CD4-positive, alpha-beta T cell treated with Interleukin-21 for 1 hour (primary cell): ENCODE measurements at regions not wholly inside any gene's neighbourhood (a gene's known extent, or its start where the extent isn't known, plus 50 kb on each side); places are given as distances from the start of the nearest gene placed in this dataset.

Experiments
- DNase-seq: peaks from one replicate; pipeline ENCODE4 v3.0.0-alpha.2; 2020

DNA sequence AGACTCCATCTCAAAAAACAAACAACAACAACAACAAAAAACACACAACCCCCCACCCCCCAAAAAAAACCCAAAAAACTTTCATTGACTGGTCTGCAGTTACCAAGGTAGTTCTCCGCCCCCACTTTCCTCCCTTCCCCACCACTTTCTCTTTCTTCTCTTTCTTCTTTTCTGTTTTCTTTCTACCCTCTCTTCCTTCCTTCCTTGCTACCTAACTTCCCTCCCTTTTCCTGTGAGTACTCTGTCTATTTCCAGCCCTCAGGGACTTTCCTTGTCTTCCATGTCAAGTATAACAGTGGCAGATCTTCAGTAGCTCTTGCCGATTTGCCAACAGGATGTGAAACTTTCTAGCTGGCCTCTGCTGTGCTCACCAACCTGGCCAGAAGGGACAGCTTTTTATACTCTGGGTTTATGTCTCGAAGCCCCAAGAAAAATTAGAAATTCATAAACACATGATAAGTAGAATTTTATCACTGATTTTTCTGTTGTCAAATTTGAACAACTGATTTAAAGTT is 399.5 kb downstream of the QKI start:
- DNase-seq = no peak

DNA sequence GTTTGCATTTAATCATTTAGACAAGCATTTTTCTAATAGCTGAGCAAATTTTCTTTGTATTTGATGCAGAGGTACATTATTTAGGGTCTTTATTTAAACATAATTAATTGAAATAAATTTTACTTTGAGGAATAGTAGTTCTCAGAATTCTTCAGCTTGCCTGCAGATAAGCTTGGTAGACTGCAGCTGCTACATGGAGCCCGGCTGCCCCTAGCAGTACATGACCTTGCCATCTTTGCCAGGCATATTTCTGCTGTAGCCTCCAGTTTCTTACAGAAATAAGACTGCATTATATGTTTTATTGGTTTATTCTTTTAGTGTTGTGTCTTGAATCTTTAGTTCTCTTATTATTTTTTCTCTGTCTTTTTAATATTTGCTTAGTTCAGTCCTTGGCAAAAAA is 396.8 kb downstream of the QKI start:
- no peak for DNase-seq

DNA sequence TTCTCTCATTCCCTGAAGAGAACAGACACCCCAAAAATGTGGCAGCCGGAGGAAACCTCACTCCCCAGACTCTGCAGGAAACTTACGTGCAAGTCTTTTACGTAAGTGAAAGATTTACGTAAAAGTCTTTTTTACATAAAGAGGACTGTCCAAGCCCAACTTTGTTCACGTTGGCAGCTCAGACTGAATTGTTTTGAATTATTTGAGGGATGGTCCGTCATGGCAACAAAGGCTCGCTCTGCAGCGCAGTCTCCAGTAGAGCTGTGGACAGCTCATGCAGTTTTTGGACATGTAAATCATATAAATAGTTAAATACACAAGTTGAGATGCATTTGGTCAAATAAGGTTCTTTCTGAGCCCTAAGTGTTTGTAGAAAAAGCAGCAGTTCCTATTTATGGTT is 394.8 kb downstream of the QKI start:
- no peak for DNase-seq

DNA sequence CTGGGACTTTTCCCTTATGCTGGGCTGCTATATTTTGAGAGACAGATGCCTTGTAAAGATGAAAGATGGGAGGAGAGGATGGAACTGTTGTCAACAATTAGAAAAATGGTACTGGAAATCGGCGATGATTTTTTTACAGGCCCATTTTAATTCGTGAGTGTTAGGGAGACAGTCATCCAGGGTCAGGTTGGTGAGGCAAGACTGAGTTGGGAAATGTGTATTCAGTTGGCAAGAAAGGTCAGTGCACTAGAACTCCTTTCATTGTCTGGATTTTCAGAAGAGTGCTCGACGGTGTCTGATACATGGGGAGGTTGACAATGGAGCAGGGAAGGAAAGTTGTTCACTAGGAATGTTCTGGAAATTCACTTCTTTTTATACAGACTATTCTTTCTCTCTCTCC is 394.4 kb downstream of the QKI start:
- DNase-seq = no peak

DNA sequence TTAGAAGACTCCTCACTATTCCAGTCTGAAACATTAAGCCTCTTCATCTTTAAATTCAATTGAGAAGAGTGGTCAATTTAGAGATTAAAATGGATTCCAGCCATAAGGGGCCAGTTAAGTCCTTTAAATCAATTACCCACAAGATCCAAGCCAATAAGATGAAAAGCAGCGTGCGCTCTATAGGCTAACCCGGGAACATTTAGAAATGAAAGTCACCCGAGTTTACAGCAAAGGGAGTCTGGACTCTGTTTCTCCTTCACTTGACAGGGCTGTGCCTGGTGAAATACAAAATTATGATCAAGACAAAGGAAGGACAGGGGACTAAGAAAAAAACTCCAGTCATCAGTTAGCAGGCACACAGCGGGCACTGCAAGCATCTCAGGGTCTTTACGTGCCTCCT is 393.7 kb downstream of the QKI start:
- DNase-seq = no peak

DNA sequence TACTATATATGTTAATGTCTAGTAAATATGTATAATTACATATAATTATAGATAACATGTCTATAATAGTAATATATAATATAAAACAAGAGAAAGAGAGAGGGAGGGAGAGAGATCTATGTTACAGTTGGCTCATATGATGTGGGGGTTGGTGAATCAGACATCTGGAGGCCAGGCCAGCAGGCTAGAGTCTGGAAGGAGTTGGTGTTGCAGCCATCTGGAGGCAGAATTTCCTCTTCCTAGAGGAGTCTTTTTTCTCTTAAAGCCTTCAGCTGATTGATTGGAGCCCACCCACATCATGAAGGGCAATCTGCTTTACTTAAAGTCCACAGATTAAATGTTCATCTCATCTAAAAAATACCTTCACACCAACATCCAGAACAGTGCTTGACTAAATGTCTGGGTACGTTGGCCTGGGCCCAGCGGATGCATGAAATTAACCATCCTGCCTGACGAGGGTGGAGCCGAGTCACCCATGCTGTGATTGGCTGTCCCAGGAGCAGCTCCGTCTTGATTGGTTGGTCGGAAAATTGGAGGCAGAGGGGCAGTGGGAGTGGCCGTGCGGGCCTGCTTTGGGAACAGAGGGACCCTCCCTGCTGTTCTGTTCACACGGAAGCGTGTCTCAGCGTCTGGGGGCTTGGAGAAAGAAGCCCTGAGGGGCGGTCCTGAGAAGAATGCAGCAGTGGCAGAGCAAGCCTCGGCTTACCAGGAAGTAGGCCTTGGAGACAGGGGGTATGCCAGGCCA is 392.4 kb downstream of the QKI start:
- DNase-seq = no peak

DNA sequence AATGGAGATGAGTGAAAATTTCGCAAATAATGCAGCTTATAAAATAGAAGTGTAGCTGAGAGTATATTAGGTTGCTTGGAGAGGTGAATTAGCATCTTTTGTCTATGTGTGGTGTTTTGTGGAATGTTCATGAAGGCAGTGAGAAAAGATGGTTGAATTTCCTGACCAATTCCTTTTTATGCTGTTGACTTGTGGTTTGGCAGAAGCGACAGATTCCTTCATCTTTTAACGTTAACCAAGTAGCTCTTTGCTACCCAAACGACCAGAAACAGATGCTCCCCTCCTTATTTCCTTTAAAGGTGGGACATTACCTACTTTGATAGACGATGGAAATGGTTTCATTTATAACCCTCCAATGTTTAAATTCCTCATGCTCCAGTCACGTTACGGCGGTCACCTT is 390.5 kb downstream of the QKI start:
- DNase-seq = no peak

DNA sequence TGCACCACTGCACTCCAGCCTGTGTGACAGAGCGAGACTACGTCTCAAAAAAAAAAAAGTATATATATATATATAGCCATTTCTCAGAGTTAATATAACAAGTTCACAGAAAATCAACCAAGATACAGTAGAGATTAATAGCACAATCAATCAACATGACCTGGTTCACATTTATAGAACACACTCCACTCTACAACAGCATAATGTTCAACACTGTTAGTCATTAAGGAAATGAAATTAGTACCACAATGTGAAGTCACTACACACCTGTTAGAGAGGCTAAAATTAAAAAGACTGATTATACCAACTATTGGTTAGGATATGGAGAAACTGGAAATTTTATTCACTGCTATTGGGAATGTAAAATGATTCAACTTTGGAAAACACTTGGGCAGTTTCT is 387.7 kb downstream of the QKI start:
- DNase-seq = no peak

DNA sequence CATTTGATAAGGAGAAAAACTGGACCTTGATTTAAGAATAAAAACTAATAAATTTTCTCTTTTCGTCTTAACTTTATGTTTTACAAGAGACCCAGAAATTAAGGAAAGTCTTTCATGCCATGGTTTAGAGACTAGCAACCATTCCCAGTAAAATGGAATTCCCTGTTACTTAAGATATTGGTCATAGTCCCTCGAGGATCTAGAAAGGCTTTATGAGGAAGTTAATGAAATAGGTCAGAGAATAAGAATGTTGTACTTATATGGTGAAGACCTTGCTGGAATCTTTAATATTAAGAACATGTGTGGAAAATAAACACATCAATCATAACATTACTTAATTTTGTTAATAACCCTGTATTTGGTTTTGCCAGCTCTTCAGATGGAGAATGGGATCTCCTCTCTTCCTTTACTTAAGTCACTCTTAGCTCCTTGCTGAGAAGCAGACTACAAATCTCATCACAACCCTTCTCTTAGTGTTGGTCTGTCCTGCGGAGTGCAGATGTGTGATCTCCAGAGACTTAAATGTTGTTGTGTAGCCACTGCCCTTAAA is 382.9 kb downstream of the QKI start:
- no peak for DNase-seq

DNA sequence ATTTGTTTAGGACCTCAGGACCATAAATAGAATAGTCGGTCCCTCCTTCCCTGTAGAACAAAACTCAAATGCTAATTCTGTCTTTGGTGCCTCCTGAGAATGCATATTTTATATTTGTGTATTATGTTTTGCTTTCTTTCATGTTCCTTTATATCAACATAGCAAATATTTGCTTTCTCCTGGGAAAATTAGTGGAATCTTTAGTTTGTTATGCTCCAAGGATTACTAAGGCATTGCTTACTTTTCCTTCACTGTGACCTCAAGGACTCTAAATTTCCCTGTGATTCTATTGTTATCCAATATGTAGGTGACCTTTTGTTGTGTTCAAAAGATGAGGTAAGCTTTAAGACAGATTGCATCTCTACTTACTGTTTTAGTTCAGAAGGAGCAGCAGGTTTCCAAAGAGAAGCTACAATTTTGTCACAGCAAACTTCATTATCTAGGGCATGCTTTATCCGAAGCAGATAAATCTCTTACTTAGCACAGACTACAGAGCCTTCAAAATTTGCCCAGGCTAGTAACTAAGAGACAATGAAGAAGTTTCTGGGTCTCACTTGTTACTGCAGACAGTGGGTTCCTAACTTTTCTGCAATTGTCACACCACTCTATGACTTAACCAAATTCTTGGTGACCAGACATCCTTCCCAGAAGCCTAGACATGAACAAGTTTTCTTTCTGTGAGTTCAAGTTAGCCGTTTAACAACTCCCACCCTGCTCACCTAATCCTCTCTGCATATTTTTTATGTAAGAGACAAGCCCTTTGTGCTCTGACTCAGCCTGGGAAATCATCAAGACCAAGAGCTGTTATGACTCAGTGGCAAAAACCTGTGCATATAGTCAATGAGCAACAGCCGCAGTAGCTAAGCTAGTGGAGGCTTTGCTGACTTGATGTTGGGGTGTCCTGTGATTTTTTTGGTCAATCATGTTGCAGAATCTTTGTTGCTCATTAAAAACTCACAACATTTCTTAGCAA is 378.8 kb downstream of the QKI start:
- no peak for DNase-seq

DNA sequence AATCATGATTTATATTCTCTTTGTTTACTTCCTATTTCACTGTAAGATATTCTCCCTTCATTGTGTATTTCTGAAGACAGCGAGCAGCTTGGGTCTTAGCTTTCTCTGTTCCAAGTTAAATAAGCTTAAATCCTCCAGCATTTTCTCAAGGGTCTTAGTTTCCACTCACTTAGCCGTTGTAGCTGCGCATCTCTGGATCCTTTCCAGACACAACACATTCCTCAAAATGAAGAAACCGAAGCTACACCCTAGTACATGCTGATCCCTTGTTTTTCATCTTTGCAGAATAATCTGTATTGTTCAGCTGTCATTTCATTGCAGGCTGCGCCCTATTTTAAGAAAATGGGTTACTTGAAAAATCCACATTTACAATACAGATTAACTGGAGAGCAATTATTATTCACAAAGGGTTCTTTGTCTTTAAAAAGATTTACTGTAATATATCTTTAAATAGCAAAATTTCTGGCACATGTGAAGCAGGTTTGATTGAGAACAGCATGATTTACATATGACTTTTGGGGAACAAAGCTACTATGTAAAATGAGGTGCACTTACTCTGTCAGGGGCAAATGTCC is 375.8 kb downstream of the QKI start:
- DNase-seq = no peak

DNA sequence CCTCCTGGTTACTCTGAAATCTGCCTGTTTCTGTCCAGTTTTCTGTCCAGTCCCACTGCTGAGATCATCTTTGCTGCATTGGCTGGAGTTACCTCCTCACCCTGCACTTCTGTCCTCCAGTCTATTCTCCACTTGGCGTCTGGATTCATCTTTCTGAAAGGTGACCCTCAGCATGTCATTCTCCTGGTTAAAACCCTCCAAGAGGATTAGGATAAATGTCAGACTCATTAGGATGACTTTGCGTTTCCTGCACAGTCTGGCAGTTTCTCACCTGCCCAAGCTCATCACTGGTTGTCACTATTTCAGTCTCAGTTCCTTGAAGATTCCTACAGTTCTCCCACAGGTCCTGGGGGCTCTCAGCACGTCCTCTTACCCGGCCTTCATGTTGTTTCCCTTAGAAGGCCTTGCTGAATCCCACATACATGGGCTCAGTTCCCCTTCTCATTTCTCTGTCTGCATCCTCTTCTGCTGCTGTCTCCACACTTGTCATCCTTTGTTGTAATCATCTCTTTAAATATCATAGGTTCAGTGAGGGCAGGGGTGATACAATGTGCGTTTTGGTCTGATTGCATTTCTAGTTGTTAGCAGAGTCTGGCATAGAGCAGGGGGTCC is 374.8 kb downstream of the QKI start:
- no peak for DNase-seq

DNA sequence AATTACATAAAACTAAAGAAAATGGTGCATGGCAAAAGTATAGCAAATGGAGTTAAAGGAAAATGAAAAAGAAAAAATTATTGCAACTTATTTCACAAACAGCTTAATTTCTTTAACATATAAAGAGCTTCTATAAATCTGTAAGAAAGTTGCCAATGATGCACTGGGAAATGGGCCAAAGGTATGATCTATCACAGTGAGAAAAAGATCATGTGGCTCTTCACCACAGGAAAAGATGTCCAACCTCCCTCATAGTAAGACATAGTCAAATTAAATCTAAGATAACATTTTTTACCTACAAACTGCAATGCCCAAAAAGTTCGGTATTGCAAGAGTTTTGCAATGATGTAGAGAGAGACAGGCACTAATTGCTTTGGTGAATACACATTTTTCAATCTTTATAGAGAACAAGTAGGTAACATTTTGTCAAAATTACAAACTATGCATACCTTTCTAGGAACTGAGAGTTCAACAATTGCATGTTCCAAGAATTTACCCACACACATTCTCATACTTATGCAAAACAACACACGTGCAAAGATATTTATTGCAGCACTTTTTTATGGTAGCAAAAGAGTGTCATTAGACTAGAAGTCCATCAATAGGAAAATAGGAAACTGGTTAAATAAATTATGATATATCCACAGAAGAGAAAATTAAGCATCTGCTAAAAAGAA is 372.6 kb downstream of the QKI start:
- no peak for DNase-seq

DNA sequence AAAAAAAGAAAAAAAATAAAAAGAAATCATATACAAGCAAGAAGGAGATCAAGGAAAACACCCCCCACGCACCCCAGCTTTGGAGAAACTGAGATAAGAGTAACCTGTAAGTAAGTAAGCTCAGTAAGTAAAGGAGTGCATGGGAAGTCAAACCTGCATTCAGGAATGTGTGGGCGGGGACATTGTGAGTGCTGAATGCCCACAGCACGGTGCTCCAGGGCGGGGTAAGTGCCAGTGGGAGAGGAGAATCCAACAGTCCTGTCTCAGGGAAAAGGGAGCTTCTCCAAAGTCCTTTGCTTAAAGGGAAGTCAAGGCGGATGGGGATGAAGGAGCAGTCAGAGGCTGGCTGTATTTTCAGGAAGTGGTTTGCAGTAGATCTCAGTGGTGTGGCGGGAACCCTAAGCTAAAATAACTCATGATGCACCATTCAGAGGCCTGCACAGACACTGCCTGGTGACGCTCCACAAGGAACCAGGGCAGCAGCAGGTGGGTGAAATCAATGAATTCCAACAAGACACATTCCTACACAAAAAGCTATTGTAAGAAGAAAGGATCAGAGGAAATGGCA is 368.0 kb downstream of the QKI start:
- DNase-seq = no peak

DNA sequence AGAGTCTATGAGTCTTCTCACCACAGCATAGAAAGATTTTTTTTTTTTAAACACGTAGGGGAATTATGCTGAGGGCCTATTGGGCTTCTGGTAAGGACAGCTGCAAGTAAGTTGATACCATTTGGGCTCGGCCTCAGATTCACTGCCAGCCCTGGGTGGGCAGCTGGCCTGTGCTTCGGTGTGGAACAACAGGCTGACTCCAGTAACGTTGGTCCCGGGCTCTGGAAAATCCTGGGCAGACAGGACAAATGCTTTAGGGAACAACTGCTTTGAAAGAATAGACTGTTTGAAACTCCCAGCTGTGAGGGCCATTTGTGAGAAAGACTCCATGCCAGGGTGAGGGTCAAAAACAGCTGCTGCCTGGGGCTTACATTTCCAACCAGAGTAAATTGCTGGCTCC is 366.5 kb downstream of the QKI start:
- no peak for DNase-seq

DNA sequence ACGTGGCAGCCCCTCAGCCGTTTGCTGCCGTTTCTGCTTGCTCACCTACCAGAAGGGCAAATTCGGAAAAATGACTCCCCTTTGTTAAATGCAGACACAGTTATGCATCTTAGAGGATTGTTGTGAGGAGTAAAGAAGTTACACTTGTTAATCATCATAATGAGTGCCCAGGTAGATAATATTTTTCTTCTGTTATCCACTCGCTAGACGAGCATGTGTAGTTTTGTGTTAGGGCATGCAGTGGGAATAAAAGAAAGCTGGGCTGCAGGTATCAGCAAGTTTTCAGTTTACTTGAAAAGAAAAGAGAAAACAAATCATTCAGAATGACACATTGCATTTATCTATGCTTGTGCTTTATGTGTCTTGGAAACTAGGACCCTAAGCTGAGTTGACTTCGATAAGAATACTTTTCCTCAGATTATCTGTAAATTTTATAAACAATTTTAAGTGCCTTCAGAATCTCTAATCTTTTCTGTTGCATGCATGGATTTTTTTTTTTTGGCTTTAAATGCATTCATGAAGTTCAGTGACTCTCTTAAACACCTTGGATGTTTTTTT is 365.3 kb downstream of the QKI start:
- no peak for DNase-seq

DNA sequence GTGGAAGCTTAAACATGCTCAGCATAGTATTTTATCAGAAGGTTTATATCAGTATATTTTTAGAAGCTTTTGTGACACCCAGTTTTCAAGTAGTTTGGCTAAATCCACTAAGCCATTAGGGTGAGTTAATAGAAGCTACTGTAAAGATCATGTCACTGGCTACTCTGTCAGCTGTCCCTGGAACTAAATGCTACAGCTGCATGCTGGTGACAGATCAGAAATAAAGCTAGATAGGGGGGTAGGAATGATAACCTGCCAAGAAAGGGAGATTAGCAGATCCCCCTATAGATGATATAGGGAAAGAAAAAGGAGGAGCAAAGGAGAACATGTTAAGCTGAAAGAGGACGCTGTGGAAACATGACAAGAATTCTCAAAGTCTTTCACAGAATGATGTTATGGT is 363.2 kb downstream of the QKI start:
- no peak for DNase-seq

DNA sequence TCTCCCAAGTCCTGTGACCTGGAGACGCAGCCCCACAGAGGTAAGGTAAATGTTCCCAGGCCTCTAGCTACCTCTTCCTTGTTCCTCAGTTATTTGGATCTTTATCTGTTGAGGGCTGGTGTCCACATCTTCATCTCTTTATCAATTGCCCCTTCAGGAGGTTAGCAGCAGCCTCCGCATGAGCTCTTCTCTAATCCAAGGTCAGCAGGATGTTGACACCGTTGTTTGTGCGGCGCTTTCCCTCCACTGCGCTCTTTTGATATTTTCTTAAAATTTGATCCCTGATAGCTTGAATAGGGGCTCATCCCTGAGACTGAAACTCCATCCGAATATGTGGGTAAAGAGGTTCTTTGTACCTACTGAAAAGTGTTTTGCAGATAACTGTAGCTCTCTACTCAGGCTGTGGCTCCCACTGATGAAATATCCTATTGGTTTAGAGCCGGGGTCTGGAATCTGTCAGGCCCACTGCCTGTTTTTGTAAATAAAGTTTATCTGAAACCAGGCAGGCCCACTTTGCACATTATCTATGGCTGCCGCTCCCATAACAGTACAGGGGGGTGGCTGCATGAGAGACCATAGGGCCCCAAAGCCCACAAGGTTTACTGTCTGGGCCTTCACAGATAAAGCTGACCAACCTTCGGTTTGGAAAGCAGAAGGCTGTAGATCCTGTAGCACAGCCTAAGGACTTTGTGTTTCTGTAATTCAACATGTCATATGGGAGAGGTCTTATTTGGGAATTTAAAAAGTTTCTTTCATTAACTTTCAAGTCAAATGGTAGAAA is 362.6 kb downstream of the QKI start:
- no peak for DNase-seq

DNA sequence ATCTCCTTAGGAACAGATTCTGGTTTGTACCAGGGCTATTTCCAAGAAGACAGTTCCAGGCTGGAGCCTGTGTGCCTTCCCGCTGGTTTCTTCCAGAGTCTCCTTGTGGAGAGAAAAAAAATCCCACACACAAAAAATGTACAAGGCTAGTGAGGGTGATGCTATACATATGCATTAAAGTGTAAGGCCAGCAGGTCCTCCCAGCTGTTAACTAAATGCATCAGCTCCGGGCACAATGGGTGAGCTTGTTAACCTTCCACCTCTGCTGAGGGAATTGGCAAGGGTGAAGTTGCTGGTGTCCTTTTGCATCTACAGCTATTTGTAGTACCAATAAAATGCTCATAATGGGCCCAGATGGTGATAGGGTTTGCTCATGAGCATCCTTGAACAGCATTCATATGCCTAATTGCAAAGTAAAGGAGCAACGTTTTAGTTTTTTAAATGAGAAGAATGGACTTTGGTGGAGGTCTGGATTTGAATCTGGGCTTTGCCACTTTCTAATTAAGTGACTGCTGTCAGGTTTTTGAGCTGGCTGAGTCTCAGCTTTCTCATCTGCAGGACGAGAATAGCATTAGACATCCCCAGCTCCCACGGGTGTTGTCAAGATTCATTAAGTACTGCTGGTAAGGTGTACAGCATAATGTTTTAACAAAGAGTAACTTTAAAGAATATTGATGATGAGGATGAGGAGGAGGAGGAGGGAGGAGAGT is 361.8 kb downstream of the QKI start:
- DNase-seq = no peak

DNA sequence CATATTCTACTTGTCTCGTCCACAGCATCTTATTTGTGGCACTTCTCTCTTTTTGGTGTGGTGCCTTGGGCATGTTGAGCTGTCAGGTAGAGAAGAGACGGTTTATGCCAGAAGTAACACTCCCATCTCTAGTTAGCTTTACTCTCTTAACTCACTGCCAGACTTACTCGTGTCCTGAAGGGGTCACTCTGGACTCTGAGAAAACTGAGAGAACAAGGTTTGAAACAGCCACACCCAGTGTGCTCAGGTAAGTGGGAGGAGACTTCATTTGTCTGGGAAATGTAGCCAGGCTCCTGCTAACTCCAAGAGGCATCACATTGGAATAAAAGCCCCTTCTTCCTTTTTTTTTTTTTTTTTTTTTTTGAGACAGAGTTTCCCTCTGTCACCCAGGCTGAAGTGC is 360.8 kb downstream of the QKI start:
- DNase-seq = no peak
